Ishikawa (cell line): ENCODE measurements at regions not wholly inside any gene's neighbourhood (a gene's known extent, or its start where the extent isn't known, plus 50 kb on each side); places are given as distances from the start of the nearest gene placed in this dataset.

ENCODE experiments used
- FOXM1 ChIP-seq: IDR thresholded peaks from 2 replicates; pipeline ENCODE4 v1.6.1; 2012; ENCODE audit warnings: low read depth, borderline replicate concordance
- NFIC ChIP-seq: IDR thresholded peaks from 2 replicates; pipeline ENCODE4 v1.6.1; 2012
- TEAD4 ChIP-seq: IDR thresholded peaks from 2 replicates; pipeline ENCODE4 v1.6.1; 2012

DNA sequence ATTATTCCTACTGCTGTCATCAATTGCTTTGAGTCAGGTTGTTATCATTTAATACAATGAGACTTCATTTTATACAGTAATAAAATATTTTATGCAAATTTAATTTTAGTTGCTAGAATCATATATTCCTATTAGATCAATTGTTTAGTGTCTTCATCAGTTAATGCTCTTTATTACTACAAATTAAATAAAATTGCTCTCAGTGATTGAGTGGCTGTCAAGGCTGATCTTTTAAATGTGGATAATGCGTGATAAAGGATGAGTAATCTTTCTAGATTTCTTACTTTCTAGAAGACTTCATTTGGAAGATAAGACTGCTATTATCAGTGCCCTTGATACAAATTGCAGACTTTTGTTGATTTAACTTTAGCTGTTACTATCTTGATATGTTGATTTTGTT lies 59.6 kb upstream of the CDH2 start:
- TF ChIP-seq TEAD4 (no peak), FOXM1 (no peak), NFIC (no peak)
